Umbilical cord (tissue), 1 donor: ENCODE measurements at regions not wholly inside any gene's neighbourhood (a gene's known extent, or its start where the extent isn't known, plus 50 kb on each side); places are given as distances from the start of the nearest gene placed in this dataset.
A peak's percentile ranks its signal among the peaks of the same experiment; 100 is the strongest.
"Not testable (repeated sequence)": the region's sequence is repeated elsewhere in the genome, so short reads cannot be mapped to it uniquely, and the experiment has no call there.

Experiments
- DNase-seq: peaks from one replicate; pipeline ENCODE4 v3.0.0-alpha.2; 2015; ENCODE audit warnings: low spot score

DNA sequence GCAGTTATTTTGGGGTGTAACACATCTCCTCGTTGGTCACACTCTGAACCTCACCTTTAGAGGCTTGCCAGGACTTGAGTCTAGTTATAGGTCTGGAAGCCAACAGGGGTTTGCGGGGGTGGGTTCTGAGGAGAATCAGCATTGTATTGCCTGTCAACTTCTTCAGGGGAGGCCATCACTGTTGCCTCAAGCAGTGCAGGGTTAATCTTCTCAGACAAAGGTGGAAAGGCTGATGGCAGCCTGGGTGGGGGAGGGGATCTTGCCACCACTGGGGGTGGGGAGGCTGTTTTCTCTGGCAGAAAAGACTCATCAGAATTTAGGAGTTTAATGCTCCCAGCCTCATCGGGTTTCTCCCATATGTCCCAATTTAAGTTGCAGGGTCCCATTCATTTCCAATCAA is 387.8 kb downstream of the PRR32 start:
- DNase-seq: no peak

DNA sequence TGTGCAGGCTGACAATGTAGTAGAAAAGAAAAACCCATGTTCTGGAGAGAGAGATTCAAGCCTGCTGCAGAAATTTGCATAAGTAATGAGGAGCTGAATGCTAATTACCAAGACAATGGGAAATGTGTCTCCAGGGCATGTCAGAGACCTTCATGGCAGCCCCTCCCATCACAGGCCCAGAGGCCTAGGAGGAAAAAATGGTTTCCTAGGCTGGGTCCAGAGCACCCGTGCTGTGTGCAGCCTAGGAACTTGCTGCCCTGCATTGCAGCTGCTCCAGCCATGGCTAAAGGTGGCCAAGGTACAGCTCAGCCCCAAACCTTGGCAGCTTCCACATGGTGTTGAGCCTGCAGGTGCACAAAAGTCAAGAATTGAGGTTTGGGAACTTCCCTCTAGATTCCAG is 402.3 kb downstream of the PRR32 start:
- DNase-seq: not testable (repeated sequence)

DNA sequence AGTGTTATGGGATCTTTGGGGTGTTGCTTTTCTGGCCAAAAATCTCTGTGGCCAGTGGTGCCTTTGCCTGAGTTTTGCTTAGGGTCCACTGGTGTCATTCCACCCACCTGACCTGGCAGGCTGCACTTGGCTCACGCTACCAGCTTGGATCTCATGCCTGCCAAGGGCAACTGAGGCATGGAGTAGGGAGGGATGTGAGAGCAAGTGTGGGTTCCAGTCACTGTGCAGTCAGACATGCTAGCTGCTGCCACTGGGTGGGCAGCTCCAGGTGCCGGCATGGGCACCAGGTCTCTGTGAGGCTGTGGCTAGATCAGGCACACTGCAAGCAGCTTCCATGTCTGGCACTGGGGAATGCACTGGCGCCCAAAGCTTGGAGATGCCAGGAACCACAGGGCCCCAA is 424.1 kb downstream of the PRR32 start:
- DNase-seq: no peak

DNA sequence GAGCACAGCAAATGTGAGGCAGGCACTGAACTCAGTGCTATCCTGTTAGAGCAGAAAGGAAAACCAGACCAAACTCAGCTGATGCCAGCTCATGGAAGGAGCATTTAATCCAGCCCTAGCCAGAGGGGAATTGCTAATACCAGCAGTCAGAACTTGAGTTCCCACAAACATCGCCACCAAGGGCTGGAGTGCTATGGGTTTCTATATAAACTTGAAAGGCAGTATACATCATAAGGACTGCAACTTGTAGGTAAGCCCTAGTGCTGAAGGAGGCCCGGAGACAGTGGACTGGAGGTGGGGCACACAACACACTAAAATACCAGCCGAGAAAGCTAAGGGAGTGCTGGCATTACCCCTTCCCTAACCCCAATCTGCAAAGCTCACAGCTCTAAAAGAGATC is 440.2 kb downstream of the PRR32 start:
- DNase-seq: no peak

DNA sequence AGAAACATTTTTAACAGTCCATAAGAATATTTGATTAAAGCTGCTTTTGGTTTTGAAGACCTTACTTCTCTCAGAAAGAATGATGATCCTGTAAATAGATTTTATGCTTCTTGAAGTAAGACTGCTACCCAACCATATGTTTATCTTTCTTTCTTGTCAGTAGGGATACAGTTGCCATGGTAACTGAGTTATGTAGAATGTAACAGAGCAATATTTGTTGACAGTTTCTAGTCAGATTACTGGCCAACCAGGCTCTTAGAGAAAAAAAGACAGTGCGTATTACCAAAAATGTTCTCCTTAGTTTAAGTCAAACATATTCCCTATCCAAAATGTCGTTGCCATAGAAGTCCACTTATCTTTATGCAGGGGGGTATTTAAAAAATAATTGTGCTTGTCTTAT is 456.8 kb downstream of the PRR32 start:
- DNase-seq: peak; percentile 5

DNA sequence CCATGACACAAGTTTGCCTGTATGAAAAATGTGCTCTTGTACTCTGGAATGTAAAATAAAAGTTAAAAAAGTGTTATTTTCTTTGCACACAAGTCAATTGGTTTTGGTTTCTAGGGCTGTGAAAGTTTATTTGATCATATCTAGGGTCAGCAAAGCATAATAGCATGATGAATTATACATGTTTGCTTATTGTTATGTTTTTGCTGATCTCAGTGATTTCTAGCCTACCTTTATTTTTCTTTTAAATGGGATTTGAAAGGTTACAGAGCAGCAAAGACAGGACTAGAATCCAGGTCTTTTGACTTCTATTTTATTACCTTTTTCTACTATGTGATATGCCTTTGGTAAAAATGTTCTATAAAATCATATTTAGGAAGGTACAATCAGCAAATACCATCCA is 481.0 kb downstream of the PRR32 start:
- DNase-seq: no peak

DNA sequence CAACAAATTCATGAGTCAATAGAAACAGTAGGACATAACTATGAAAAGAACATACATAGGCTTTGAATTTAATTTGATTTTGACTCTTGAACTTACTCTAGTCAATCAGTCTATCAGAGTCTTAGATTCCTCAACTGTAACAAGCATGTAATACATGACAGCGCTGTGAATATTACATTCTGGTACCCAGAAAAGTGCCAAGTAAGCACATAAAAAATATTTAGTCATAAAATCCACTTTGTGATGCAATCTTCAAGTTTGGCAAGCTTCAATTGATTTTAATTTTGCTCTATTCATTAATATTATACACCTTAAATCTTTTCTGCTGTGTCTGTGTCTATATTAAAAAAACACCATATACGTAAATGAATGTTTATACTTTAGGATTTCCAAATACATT is 483.3 kb downstream of the PRR32 start:
- DNase-seq: no peak

DNA sequence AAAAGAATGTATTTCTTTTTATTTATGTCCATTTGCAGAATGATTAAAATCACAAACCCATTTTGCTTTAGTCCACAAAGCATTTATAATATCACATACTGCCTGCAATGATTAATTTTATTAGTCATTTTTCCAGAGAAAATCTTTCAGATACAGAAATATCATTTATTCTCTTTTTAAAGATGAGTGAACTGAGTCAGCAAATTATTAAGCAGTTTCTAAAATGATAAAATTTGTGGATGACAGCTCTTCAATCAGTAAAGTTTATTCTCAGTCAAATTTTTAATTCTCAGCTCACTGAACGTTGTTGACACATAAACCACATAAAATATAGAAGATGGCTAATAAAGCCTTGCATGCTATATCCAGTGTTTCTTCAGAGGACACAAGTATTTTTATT is 485.5 kb downstream of the PRR32 start:
- no peak for DNase-seq

DNA sequence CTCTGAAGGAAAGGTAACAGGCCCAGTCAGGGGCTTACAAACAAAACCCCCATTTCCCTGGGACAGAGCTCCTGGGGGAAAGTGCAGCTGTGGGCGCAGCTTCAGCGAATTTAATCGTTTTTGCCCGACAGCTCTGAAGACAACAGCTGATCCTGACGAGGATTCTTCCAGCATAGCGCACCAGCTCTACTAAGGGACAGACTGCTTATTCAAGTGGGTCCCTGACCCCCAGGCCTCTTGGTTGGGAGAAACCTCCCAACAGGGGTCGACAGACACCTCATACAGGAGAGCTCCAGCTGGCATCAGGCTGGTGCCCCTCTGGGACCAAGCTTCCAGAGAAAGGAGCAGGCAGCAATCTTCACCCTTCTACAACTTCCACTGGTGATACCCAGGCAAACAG is 486.7 kb downstream of the PRR32 start:
- no peak for DNase-seq

DNA sequence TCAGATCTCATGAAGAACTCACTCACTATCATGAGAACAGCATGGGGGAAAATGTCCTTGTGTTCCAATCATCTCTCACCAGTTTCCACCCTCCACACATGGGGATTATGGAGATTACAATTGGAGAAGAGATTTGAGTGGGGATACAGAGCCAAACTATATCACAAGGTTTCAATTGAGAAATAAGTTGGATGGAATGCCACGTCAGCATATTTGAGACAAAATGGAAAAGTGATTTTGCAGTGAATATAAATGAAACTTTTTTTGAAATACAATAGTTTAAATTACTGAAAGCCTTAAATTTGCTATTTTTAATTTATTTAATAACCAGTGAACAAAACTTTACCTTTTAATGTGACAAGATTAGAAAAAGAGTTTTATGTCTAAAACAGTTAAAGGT is 494.1 kb downstream of the PRR32 start:
- DNase-seq: no peak

DNA sequence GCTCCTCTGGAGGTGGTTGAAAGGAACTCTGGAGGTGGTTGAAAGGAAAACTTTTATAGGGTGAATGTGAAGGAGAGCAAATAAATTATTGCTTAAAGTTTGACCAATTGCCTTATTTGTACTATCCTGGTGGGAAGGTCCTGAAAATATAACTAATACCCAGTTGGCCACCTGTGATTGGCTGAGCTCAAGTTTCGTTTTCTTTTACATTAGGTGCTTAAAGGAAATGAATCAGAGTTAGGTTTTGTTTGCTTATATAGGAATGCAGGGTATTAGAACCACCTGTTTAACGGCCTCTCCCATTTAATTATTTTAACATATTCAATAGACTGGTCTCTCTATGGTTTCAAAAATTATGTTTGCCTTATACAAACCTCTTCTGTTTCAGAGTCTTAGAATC is 497.6 kb downstream of the PRR32 start:
- DNase-seq: no peak

DNA sequence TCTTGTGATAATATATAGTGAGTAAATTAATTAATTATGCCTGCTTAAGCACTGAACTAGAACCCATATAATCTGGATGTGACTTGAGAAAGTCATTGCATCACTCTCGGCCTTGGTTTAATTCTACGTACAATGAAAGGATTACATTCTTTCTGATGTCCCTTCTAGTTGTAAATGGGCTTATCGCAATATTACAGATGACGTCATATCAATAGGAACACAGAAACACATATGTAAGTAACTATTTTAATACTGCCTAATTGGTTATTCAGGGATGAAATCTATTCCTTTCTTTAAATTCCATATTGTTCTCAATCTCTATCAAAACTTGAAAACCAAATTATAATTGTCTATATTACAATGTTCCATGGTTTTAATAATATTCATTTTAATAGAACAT is 504.6 kb downstream of the PRR32 start:
- no peak for DNase-seq
